ENCODE measurements at regions not wholly inside any gene's neighbourhood (a gene's known extent, or its start where the extent isn't known, plus 50 kb on each side); places are given as distances from the start of the nearest gene placed in this dataset.

DNA sequence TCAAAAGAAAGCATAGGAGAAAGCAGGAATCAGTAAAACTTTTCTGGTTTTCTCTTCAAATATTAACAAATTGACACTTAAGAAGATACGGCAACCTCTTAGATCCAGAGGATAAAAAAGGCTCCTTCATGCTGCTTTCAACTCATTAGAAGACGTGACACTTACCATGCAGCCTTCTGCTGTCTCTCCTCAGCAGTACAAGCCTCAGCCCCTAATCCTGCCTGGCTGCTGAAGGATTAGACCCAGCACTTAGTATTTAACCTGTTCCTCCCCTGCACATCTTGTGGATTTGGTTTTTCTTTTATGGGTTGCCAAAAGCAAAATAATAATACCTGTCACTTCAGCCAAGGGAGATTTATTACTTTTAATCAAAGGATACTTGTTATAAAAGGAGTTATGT lies 108.4 kb downstream of the LYZL1 start:
- DNase-seq: no peak

GRCh38 chr10:29403208-29403607 lies 114.3 kb downstream of the LYZL1 start:
- DNase-seq: no peak

GRCh38 chr10:29407280-29407858 lies 118.5 kb downstream of the LYZL1 start:
- DNase-seq: no peak
